GM23338 (cell line): ENCODE measurements at regions not wholly inside any gene's neighbourhood (a gene's known extent, or its start where the extent isn't known, plus 50 kb on each side); places are given as distances from the start of the nearest gene placed in this dataset.

Source experiments
- ATAC-seq: fragments of 200-7000 bp; cut with Tn5 transposase; 3 replicates; pipeline ENCODE4 v1.9.1; 2020
- DNase-seq: peaks from one replicate; pipeline ENCODE4 v3.0.0-alpha.2; 2015; ENCODE audit warnings: low spot score
- H2AFZ ChIP-seq: fragments of 200-600 bp; sonication (generic); 2 replicates; pipeline ENCODE4 v1.8.0; 2016; ENCODE audit warnings: antibody characterized with exemption, mild to moderate bottlenecking, moderate library complexity
- H3F3A ChIP-seq: fragments of 200-600 bp; sonication (generic); replicated peaks from 2 replicates; pipeline ENCODE4 v1.8.0; 2017; ENCODE audit warnings: antibody characterized with exemption, mixed run types, low read depth
- H3K27ac ChIP-seq: fragments of 200-600 bp; sonication (generic); 2 replicates; pipeline ENCODE4 v1.6.1; 2016; ENCODE audit warnings: low read depth
- H3K27me3 ChIP-seq: fragments of 200-600 bp; sonication (generic); 2 replicates; pipeline ENCODE4 v1.8.0; 2016; ENCODE audit warnings: mild to moderate bottlenecking, mixed run types, moderate library complexity; ENCODE audit not compliant: insufficient read depth
- H3K36me3 ChIP-seq: fragments of 200-600 bp; sonication (generic); 2 replicates; pipeline ENCODE4 v1.8.0; 2016; ENCODE audit warnings: mild to moderate bottlenecking; ENCODE audit not compliant: insufficient read depth
- H3K4me1 ChIP-seq: fragments of 200-600 bp; sonication (generic); 2 replicates; pipeline ENCODE4 v1.8.0; 2016; ENCODE audit warnings: mild to moderate bottlenecking, moderate library complexity; ENCODE audit not compliant: insufficient read depth
- H3K4me2 ChIP-seq: fragments of 200-600 bp; sonication (generic); 2 replicates; pipeline ENCODE4 v1.7.1; 2017; ENCODE audit warnings: mixed run types
- H3K4me3 ChIP-seq: fragments of 200-600 bp; sonication (generic); 2 replicates; pipeline ENCODE4 v1.6.1; 2016; ENCODE audit warnings: mixed run types
- H3K79me2 ChIP-seq: fragments of 200-600 bp; sonication (generic); replicated peaks from 2 replicates; pipeline ENCODE4 v1.8.0; 2017; ENCODE audit warnings: mild to moderate bottlenecking; ENCODE audit not compliant: insufficient read depth
- H3K9me2 ChIP-seq: fragments of 200-600 bp; sonication (generic); 2 replicates; pipeline ENCODE4 v1.8.0; 2017; ENCODE audit not compliant: insufficient read depth
- H4K20me1 ChIP-seq: fragments of 200-600 bp; sonication (generic); replicated peaks from 2 replicates; pipeline ENCODE4 v1.8.0; 2017; ENCODE audit warnings: mild to moderate bottlenecking; ENCODE audit not compliant: insufficient read depth
- H3K27ac Mint-ChIP-seq: 2 replicates; pipeline ENCODE4 v1.8.0; 2020; ENCODE audit warnings: inconsistent platforms, mild to moderate bottlenecking, moderate library complexity, mixed read lengths
- H3K27me3 Mint-ChIP-seq: 3 replicates; pipeline ENCODE4 v1.8.0; 2022; ENCODE audit warnings: low read depth, mild to moderate bottlenecking, moderate library complexity, mixed read lengths, inconsistent platforms; ENCODE audit not compliant: insufficient read depth, poor library complexity
- H3K36me3 Mint-ChIP-seq: 3 replicates; pipeline ENCODE4 v1.8.0; 2021; ENCODE audit warnings: low read depth, mild to moderate bottlenecking, inconsistent platforms, moderate library complexity, mixed read lengths
- H3K4me1 Mint-ChIP-seq: 3 replicates; pipeline ENCODE4 v1.8.0; 2020; ENCODE audit warnings: mild to moderate bottlenecking, inconsistent platforms, mixed read lengths
- H3K4me3 Mint-ChIP-seq: 3 replicates; pipeline ENCODE4 v1.8.0; 2021; ENCODE audit warnings: moderate library complexity, mild to moderate bottlenecking, inconsistent platforms, mixed read lengths
- H3K9me3 Mint-ChIP-seq: 3 replicates; pipeline ENCODE4 v1.8.0; 2020; ENCODE audit warnings: moderate library complexity, mild to moderate bottlenecking, inconsistent platforms, mixed read lengths
- CREB1 ChIP-seq: fragments of 250-450 bp; sonication (Bioruptor Pico); IDR thresholded peaks from 2 replicates; pipeline ENCODE4 v1.5.0; 2020; ENCODE audit warnings: low read depth, mild to moderate bottlenecking, moderate library complexity
- EZH2 ChIP-seq: fragments of 200-600 bp; sonication (generic); IDR thresholded peaks from one replicate; pipeline ENCODE4 v1.8.0; 2017; ENCODE audit warnings: antibody characterized with exemption, mild to moderate bottlenecking, low read depth; ENCODE audit not compliant: unreplicated experiment
- EZH2phosphoT487 ChIP-seq: fragments of 200-600 bp; sonication (generic); IDR thresholded peaks from one replicate; pipeline ENCODE4 v1.8.1; 2018; ENCODE audit warnings: antibody characterized with exemption; ENCODE audit not compliant: unreplicated experiment
- JUNB ChIP-seq: IDR thresholded peaks from one replicate; pipeline ENCODE4 v1.6.1; 2016; ENCODE audit warnings: antibody characterized with exemption; ENCODE audit not compliant: unreplicated experiment
- NANOG ChIP-seq: IDR thresholded peaks from 2 replicates; pipeline ENCODE4 v1.6.1; 2016; ENCODE audit warnings: antibody characterized with exemption, borderline replicate concordance
- POLR2AphosphoS5 ChIP-seq: IDR thresholded peaks from 2 replicates; pipeline ENCODE4 v1.6.1; 2016; ENCODE audit warnings: antibody characterized with exemption, low read depth
- ZNF114 ChIP-seq: fragments of 250-450 bp; sonication (Bioruptor Pico); IDR thresholded peaks from 2 replicates; pipeline ENCODE4 v1.5.0; 2020; ENCODE audit warnings: mild to moderate bottlenecking, moderate library complexity
- ZNF331 ChIP-seq: fragments of 250-450 bp; sonication (Bioruptor Pico); IDR thresholded peaks from 2 replicates; pipeline ENCODE4 v1.5.0; 2020; ENCODE audit warnings: low read depth, mild to moderate bottlenecking, moderate library complexity
- TF ChIP-seq, protein P1 (sequence below): IDR thresholded peaks from 2 replicates; pipeline ENCODE4 v1.6.1; 2016; ENCODE audit warnings: antibody characterized with exemption
- TF ChIP-seq, protein P2 (sequence below), 2 experiments: fragments of 200-600 bp in 1 of 2; sonication (generic) in 1 of 2; conservative IDR thresholded peaks; 2 replicates each; pipeline versions ENCODE4 v1.5.1 to v1.6.1; 2016 to 2017; ENCODE audit warnings: antibody characterized with exemption in 2 of 2, low read depth in 2 of 2, mild to moderate bottlenecking in 2 of 2, moderate library complexity in 1 of 2
- TF ChIP-seq, protein P3 (sequence below): IDR thresholded peaks from one replicate; pipeline ENCODE4 v1.6.1; 2018; ENCODE audit warnings: antibody characterized with exemption; ENCODE audit not compliant: unreplicated experiment
- TF ChIP-seq, protein P4 (sequence below): fragments of 250-450 bp; sonication (Bioruptor Pico); IDR thresholded peaks from 2 replicates; pipeline ENCODE4 v1.5.0; 2020; ENCODE audit warnings: mild to moderate bottlenecking, moderate library complexity

DNA sequence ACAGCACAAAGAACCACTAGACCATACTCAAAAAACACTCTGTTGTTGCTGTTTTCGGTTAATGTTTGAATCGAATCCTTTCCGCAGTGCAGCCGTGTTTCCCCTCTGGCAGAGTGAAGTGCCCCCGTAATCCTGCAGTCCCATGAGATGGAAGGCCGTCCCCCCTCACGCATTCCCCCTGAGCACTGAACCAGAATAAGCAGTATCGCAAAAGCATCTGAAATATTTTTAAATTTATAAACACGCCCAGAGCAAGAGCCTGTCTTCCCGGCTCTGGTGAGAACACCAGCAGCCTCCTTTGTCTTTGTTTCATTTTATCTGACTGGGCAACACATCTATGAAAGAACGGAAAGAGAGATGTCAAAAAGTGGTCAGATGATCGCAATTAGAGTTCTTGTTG, 121.0 kb upstream of the ADAMTS18 start (continued):
- TF ChIP-seq NANOG (no peak), JUNB (no peak), EZH2 (no peak)

DNA sequence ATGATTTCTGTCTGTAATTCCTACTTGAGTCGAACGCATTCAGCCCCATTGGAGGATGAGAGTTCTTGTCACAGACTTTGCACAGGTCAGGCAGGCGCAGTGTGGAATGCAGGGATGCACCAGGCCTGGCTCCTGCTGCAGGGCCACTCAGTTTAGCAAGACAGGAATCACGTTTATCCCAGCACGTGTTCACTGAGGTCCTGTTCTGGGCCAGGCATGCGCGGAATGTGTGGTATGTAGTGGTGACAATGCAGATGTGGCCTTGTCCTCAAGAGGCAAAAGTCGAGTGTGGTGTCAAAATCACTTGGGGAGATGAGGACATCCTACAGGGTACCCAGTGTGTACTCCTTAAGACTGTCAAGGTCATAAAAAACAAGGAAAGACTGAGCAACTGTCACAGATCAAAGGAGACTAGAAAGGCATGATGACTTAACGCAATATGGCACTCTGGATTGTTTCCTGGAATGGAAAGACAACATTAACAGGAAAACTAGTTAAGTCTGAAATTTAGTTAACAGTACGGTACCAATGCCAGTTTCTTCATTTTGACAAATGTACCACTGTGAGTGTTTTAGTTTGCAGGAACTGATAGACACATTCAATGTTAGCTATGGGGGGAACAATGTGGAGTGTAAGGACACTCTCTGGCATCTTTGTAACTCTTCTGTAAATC, 121.5 kb upstream of the ADAMTS18 start:
- Mint-ChIP-seq H3K36me3 (no peaks in the 10 kb centered on the region), H3K27ac (no peak overlapping the region), H3K9me3 (no peaks in the 10 kb centered on the region), H3K4me3 (no peak overlapping the region), H3K27me3 (no peaks in the 10 kb centered on the region), H3K4me1 (peaks cover 8% of the 10 kb centered on the region)
- ATAC-seq (peak; percentile 76), DNase-seq (peak; percentile 53)
- Histone ChIP-seq H4K20me1 (no peaks in the 10 kb centered on the region), H3K27ac (no peak overlapping the region), H3K4me2 (no peak overlapping the region), H3K4me1 (no peaks in the 10 kb centered on the region), H3K9me2 (no peaks in the 10 kb centered on the region), H3F3A (no peaks in the 10 kb centered on the region), H3K79me2 (no peaks in the 10 kb centered on the region), H3K27me3 (no peaks in the 10 kb centered on the region), H3K4me3 (no peak overlapping the region), H2AFZ (no peak overlapping the region), H3K36me3 (no peaks in the 10 kb centered on the region)
- TF ChIP-seq EZH2phosphoT487 (no peak), EZH2 (no peak), ZNF114 (no peak), POLR2AphosphoS5 (no peak), CREB1 (CRISPR knock-in tag) (no peak), NANOG (no peak), JUNB (no peak), ZNF331 (no peak)
- TF ChIP-seq, protein P1, sequence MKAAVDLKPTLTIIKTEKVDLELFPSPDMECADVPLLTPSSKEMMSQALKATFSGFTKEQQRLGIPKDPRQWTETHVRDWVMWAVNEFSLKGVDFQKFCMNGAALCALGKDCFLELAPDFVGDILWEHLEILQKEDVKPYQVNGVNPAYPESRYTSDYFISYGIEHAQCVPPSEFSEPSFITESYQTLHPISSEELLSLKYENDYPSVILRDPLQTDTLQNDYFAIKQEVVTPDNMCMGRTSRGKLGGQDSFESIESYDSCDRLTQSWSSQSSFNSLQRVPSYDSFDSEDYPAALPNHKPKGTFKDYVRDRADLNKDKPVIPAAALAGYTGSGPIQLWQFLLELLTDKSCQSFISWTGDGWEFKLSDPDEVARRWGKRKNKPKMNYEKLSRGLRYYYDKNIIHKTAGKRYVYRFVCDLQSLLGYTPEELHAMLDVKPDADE: no peak
- TF ChIP-seq, protein P2, sequence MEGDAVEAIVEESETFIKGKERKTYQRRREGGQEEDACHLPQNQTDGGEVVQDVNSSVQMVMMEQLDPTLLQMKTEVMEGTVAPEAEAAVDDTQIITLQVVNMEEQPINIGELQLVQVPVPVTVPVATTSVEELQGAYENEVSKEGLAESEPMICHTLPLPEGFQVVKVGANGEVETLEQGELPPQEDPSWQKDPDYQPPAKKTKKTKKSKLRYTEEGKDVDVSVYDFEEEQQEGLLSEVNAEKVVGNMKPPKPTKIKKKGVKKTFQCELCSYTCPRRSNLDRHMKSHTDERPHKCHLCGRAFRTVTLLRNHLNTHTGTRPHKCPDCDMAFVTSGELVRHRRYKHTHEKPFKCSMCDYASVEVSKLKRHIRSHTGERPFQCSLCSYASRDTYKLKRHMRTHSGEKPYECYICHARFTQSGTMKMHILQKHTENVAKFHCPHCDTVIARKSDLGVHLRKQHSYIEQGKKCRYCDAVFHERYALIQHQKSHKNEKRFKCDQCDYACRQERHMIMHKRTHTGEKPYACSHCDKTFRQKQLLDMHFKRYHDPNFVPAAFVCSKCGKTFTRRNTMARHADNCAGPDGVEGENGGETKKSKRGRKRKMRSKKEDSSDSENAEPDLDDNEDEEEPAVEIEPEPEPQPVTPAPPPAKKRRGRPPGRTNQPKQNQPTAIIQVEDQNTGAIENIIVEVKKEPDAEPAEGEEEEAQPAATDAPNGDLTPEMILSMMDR (conservative IDR thresholded peaks at IDR 0.05; ENCODE audit: low read depth in 2 of 2): no peak
- TF ChIP-seq, protein P3, sequence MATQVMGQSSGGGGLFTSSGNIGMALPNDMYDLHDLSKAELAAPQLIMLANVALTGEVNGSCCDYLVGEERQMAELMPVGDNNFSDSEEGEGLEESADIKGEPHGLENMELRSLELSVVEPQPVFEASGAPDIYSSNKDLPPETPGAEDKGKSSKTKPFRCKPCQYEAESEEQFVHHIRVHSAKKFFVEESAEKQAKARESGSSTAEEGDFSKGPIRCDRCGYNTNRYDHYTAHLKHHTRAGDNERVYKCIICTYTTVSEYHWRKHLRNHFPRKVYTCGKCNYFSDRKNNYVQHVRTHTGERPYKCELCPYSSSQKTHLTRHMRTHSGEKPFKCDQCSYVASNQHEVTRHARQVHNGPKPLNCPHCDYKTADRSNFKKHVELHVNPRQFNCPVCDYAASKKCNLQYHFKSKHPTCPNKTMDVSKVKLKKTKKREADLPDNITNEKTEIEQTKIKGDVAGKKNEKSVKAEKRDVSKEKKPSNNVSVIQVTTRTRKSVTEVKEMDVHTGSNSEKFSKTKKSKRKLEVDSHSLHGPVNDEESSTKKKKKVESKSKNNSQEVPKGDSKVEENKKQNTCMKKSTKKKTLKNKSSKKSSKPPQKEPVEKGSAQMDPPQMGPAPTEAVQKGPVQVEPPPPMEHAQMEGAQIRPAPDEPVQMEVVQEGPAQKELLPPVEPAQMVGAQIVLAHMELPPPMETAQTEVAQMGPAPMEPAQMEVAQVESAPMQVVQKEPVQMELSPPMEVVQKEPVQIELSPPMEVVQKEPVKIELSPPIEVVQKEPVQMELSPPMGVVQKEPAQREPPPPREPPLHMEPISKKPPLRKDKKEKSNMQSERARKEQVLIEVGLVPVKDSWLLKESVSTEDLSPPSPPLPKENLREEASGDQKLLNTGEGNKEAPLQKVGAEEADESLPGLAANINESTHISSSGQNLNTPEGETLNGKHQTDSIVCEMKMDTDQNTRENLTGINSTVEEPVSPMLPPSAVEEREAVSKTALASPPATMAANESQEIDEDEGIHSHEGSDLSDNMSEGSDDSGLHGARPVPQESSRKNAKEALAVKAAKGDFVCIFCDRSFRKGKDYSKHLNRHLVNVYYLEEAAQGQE: no peak
- TF ChIP-seq, protein P4, sequence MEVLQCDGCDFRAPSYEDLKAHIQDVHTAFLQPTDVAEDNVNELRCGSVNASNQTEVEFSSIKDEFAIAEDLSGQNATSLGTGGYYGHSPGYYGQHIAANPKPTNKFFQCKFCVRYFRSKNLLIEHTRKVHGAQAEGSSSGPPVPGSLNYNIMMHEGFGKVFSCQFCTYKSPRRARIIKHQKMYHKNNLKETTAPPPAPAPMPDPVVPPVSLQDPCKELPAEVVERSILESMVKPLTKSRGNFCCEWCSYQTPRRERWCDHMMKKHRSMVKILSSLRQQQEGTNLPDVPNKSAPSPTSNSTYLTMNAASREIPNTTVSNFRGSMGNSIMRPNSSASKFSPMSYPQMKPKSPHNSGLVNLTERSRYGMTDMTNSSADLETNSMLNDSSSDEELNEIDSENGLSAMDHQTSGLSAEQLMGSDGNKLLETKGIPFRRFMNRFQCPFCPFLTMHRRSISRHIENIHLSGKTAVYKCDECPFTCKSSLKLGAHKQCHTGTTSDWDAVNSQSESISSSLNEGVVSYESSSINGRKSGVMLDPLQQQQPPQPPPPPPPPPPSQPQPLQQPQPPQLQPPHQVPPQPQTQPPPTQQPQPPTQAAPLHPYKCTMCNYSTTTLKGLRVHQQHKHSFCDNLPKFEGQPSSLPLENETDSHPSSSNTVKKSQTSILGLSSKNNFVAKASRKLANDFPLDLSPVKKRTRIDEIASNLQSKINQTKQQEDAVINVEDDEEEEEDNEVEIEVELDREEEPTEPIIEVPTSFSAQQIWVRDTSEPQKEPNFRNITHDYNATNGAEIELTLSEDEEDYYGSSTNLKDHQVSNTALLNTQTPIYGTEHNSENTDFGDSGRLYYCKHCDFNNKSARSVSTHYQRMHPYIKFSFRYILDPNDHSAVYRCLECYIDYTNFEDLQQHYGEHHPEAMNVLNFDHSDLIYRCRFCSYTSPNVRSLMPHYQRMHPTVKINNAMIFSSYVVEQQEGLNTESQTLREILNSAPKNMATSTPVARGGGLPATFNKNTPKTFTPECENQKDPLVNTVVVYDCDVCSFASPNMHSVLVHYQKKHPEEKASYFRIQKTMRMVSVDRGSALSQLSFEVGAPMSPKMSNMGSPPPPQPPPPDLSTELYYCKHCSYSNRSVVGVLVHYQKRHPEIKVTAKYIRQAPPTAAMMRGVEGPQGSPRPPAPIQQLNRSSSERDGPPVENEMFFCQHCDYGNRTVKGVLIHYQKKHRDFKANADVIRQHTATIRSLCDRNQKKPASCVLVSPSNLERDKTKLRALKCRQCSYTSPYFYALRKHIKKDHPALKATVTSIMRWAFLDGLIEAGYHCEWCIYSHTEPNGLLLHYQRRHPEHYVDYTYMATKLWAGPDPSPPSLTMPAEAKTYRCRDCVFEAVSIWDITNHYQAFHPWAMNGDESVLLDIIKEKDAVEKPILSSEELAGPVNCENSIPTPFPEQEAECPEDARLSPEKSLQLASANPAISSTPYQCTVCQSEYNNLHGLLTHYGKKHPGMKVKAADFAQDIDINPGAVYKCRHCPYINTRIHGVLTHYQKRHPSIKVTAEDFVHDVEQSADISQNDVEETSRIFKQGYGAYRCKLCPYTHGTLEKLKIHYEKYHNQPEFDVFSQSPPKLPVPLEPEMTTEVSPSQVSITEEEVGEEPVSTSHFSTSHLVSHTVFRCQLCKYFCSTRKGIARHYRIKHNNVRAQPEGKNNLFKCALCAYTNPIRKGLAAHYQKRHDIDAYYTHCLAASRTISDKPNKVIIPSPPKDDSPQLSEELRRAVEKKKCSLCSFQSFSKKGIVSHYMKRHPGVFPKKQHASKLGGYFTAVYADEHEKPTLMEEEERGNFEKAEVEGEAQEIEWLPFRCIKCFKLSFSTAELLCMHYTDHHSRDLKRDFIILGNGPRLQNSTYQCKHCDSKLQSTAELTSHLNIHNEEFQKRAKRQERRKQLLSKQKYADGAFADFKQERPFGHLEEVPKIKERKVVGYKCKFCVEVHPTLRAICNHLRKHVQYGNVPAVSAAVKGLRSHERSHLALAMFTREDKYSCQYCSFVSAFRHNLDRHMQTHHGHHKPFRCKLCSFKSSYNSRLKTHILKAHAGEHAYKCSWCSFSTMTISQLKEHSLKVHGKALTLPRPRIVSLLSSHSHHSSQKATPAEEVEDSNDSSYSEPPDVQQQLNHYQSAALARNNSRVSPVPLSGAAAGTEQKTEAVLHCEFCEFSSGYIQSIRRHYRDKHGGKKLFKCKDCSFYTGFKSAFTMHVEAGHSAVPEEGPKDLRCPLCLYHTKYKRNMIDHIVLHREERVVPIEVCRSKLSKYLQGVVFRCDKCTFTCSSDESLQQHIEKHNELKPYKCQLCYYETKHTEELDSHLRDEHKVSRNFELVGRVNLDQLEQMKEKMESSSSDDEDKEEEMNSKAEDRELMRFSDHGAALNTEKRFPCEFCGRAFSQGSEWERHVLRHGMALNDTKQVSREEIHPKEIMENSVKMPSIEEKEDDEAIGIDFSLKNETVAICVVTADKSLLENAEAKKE (CRISPR knock-in tag): no peak
